HG03280 (cell line): ENCODE measurements at regions not wholly inside any gene's neighbourhood (a gene's known extent, or its start where the extent isn't known, plus 50 kb on each side); places are given as distances from the start of the nearest gene placed in this dataset.

Source experiments
- ATAC-seq: cut with Tn5 transposase; IDR thresholded peaks from one replicate; pipeline ENCODE4 v1.9.1; 2021; ENCODE audit warnings: mild to moderate bottlenecking, moderate library complexity; ENCODE audit not compliant: unreplicated experiment

- no peak for ATAC-seq
Observed at GRCh38 chr2:163541943-163542342, 193.9 kb downstream of the FIGN start.

- no peak for ATAC-seq
Observed at GRCh38 chr2:163541495-163541894, 194.3 kb downstream of the FIGN start.

GRCh38 chr2:163528640-163529217 lies 207.1 kb downstream of the FIGN start:
- ATAC-seq: no peak

- no peak for ATAC-seq
Observed at GRCh38 chr2:163527381-163527780, 208.4 kb downstream of the FIGN start.

GRCh38 chr2:163518762-163519161 lies 217.0 kb downstream of the FIGN start:
- ATAC-seq: no peak

GRCh38 chr2:163515836-163516235 lies 220.0 kb downstream of the FIGN start:
- no peak for ATAC-seq

GRCh38 chr2:163505281-163505680 lies 230.5 kb downstream of the FIGN start:
- ATAC-seq: no peak

- no peak for ATAC-seq
Observed at GRCh38 chr2:163493359-163494298, 242.2 kb downstream of the FIGN start.

GRCh38 chr2:163491850-163492249 lies 244.0 kb downstream of the FIGN start:
- ATAC-seq: no peak

GRCh38 chr2:163490281-163490680 lies 245.5 kb downstream of the FIGN start:
- no peak for ATAC-seq

- ATAC-seq: no peak
Observed at GRCh38 chr2:163481515-163481914, 254.3 kb downstream of the FIGN start.

- ATAC-seq: no peak
Observed at GRCh38 chr2:163479599-163479998, 256.2 kb downstream of the FIGN start.

GRCh38 chr2:163475815-163476214 lies 260.0 kb downstream of the FIGN start:
- no peak for ATAC-seq

- ATAC-seq: no peak
Observed at GRCh38 chr2:163474889-163475288, 260.9 kb downstream of the FIGN start.

GRCh38 chr2:163474319-163474744 lies 261.5 kb downstream of the FIGN start:
- ATAC-seq: no peak

- no peak for ATAC-seq
Observed at GRCh38 chr2:163471947-163472346, 263.9 kb downstream of the FIGN start.

- no peak for ATAC-seq
Observed at GRCh38 chr2:163469561-163469962, 266.2 kb downstream of the FIGN start.

- no peak for ATAC-seq
Observed at GRCh38 chr2:163467251-163467630, 268.6 kb downstream of the FIGN start.

- ATAC-seq: no peak
Observed at GRCh38 chr2:163466331-163467250, 269.2 kb downstream of the FIGN start.

- ATAC-seq: no peak
Observed at GRCh38 chr2:163465440-163465839, 270.4 kb downstream of the FIGN start.

GRCh38 chr2:163463411-163463810 lies 272.4 kb downstream of the FIGN start:
- ATAC-seq: no peak
